Gastrocnemius medialis (tissue), 4 donors: ENCODE measurements at regions not wholly inside any gene's neighbourhood (a gene's known extent, or its start where the extent isn't known, plus 50 kb on each side); places are given as distances from the start of the nearest gene placed in this dataset.

Experiments used
- POLR2A ChIP-seq, 2 donors: fragments of 450-650 bp; IDR thresholded peaks; one replicate each; pipeline ENCODE4 v1.6.1; 2017; ENCODE audit warnings: antibody characterized with exemption in 2 of 2, mild to moderate bottlenecking in 2 of 2, moderate library complexity in 2 of 2
- TF ChIP-seq, protein P1 (sequence below), 5 experiments: fragments of 450-650 bp in 3 of 5; fragments of 200-600 bp in 2 of 5; sonication (generic) in 2 of 5; IDR thresholded peaks in 4 of 5; conservative IDR thresholded peaks in 1 of 5; 1 replicate in 4 of 5; 2 replicates in 1 of 5; pipeline ENCODE4 v1.5.1; 2016 to 2019; ENCODE audit warnings: antibody characterized with exemption in 5 of 5, mild to moderate bottlenecking in 3 of 5, moderate library complexity in 3 of 5

DNA sequence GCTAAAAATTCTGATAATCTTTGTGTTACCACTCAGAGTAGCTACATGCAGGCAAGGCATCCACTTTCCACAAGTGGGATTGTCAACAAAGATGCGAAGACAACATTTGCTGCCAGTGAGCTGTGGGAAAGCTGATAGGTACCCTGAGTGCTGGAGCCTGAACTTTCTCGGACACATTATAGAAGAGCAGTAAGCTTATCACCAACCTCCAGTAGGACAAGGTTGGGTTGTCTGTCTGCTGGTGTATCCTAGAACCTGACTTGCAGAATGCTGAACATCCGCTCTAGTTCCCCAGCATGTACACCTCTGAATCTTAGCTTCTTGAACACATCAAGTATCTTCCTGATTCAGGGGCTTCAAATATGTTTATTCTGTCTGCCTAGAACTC, 103.8 kb upstream of the PPM1H start:
- TF ChIP-seq, protein P1, sequence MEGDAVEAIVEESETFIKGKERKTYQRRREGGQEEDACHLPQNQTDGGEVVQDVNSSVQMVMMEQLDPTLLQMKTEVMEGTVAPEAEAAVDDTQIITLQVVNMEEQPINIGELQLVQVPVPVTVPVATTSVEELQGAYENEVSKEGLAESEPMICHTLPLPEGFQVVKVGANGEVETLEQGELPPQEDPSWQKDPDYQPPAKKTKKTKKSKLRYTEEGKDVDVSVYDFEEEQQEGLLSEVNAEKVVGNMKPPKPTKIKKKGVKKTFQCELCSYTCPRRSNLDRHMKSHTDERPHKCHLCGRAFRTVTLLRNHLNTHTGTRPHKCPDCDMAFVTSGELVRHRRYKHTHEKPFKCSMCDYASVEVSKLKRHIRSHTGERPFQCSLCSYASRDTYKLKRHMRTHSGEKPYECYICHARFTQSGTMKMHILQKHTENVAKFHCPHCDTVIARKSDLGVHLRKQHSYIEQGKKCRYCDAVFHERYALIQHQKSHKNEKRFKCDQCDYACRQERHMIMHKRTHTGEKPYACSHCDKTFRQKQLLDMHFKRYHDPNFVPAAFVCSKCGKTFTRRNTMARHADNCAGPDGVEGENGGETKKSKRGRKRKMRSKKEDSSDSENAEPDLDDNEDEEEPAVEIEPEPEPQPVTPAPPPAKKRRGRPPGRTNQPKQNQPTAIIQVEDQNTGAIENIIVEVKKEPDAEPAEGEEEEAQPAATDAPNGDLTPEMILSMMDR (IDR thresholded peaks at IDR 0.05 in 4 of 5, conservative IDR thresholded peaks at IDR 0.05 in 1 of 5): no peak
- no peak for TF ChIP-seq POLR2A (IDR thresholded peaks at IDR 0.05)
